HEK293 (cell line): ENCODE measurements at regions not wholly inside any gene's neighbourhood (a gene's known extent, or its start where the extent isn't known, plus 50 kb on each side); places are given as distances from the start of the nearest gene placed in this dataset.

Source experiments
- BCL6B ChIP-seq: fragments of 450-650 bp; formaldehyde crosslinking; IDR thresholded peaks from 2 replicates; pipeline ENCODE4 v1.5.1; 2017; ENCODE audit warnings: missing biosample characterization, missing genetic modification characterization
- KLF1 ChIP-seq: fragments of 450-650 bp; formaldehyde crosslinking; IDR thresholded peaks from 2 replicates; pipeline ENCODE4 v1.5.1; 2016; ENCODE audit warnings: missing biosample characterization, missing genetic modification characterization
- PATZ1 ChIP-seq: fragments of 450-650 bp; formaldehyde crosslinking; IDR thresholded peaks from 2 replicates; pipeline ENCODE4 v1.5.1; 2016; ENCODE audit warnings: missing biosample characterization, missing genetic modification characterization
- PRDM4 ChIP-seq: fragments of 450-650 bp; formaldehyde crosslinking; IDR thresholded peaks from 2 replicates; pipeline ENCODE4 v1.5.1; 2017; ENCODE audit warnings: missing biosample characterization, missing genetic modification characterization
- ZBTB1 ChIP-seq: fragments of 450-650 bp; formaldehyde crosslinking; IDR thresholded peaks from 2 replicates; pipeline ENCODE4 v1.5.1; 2016; ENCODE audit warnings: missing biosample characterization, missing genetic modification characterization
- ZBTB17 ChIP-seq: fragments of 450-650 bp; formaldehyde crosslinking; IDR thresholded peaks from 2 replicates; pipeline ENCODE4 v1.5.1; 2016; ENCODE audit warnings: missing biosample characterization, missing genetic modification characterization
- ZIC2 ChIP-seq: fragments of 450-650 bp; formaldehyde crosslinking; IDR thresholded peaks from 2 replicates; pipeline ENCODE4 v1.5.1; 2016; ENCODE audit warnings: missing biosample characterization, missing genetic modification characterization
- ZNF18 ChIP-seq: fragments of 450-650 bp; formaldehyde crosslinking; IDR thresholded peaks from 2 replicates; pipeline ENCODE4 v1.5.1; 2016; ENCODE audit warnings: missing biosample characterization, missing genetic modification characterization
- ZNF274 ChIP-seq, 2 experiments: fragments of 200-500 bp in 1 of 2; fragments of 450-650 bp in 1 of 2; sonication (Bioruptor generic) in 1 of 2; formaldehyde crosslinking in 1 of 2; IDR thresholded peaks; 2 replicates each; pipeline versions ENCODE4 v1.5.1 to v1.6.1; 2014 to 2016; ENCODE audit warnings: borderline replicate concordance in 1 of 2, inconsistent platforms in 1 of 2, low read length in 1 of 2, missing biosample characterization in 1 of 2, missing genetic modification characterization in 1 of 2
- ZNF335 ChIP-seq: fragments of 450-650 bp; formaldehyde crosslinking; conservative IDR thresholded peaks from 2 replicates; pipeline ENCODE4 v1.5.1; 2016; ENCODE audit warnings: missing biosample characterization, missing genetic modification characterization
- ZNF426 ChIP-seq: fragments of 450-650 bp; formaldehyde crosslinking; IDR thresholded peaks from 2 replicates; pipeline ENCODE4 v1.5.1; 2017; ENCODE audit warnings: missing biosample characterization, missing genetic modification characterization, mild to moderate bottlenecking, inconsistent platforms, moderate library complexity
- ZNF449 ChIP-seq: fragments of 450-650 bp; formaldehyde crosslinking; IDR thresholded peaks from 2 replicates; pipeline ENCODE4 v1.5.1; 2017; ENCODE audit warnings: missing biosample characterization, mild to moderate bottlenecking, missing genetic modification characterization, moderate library complexity
- ZNF530 ChIP-seq: fragments of 450-650 bp; formaldehyde crosslinking; IDR thresholded peaks from 2 replicates; pipeline ENCODE4 v1.5.1; 2016; ENCODE audit warnings: low read depth, missing biosample characterization, missing genetic modification characterization
- ZNF544 ChIP-seq: fragments of 450-650 bp; formaldehyde crosslinking; IDR thresholded peaks from 2 replicates; pipeline ENCODE4 v1.5.0; 2017; ENCODE audit warnings: missing biosample characterization, missing genetic modification characterization
- ZNF777 ChIP-seq: fragments of 450-650 bp; formaldehyde crosslinking; IDR thresholded peaks from 2 replicates; pipeline ENCODE4 v1.5.1; 2017; ENCODE audit warnings: missing biosample characterization, missing genetic modification characterization, borderline replicate concordance
- TF ChIP-seq, protein P1 (sequence below): fragments of 450-650 bp; formaldehyde crosslinking; IDR thresholded peaks from 2 replicates; pipeline ENCODE4 v1.5.1; 2016; ENCODE audit warnings: missing biosample characterization, missing genetic modification characterization
- TF ChIP-seq, protein P2 (sequence below): fragments of 450-650 bp; formaldehyde crosslinking; IDR thresholded peaks from 2 replicates; pipeline ENCODE4 v1.5.1; 2016; ENCODE audit warnings: missing biosample characterization, missing genetic modification characterization
- TF ChIP-seq, protein P3 (sequence below): fragments of 450-650 bp; formaldehyde crosslinking; IDR thresholded peaks from 2 replicates; pipeline ENCODE4 v1.5.1; 2016; ENCODE audit warnings: missing biosample characterization, missing genetic modification characterization
- TF ChIP-seq, protein P4 (sequence below): fragments of 450-650 bp; formaldehyde crosslinking; IDR thresholded peaks from 2 replicates; pipeline ENCODE4 v1.5.1; 2016; ENCODE audit warnings: missing biosample characterization, missing genetic modification characterization

DNA sequence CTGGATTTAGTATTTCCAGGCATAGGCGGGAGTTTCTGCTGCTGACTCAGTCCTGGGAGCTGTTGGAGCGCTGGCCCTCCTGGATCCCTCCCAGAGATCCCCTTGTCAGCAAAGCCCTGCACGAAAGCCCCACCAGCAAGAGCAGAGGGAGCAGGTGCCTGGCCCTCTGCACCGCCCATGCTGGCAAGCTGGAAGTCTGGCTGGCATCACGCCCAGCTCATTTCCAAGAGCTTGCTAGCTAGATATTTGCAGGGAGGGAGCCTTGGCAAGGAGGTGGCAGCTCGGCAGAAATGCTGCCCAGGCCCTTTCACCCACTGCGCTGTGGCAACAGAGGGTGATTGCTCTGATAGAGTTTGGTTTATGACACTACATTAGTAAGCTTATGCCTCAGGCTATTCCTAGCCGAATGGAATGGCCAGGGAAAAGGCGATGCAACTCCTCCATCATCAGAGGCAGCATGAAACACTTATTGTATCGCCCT is 193.9 kb downstream of the EMP1 start (continued):
- TF ChIP-seq PATZ1 (tag by site-specific recombination) = 0 out of 2 replicates have a peak, but pooled peaks have one; percentile 27
- TF ChIP-seq ZNF777 (tag by site-specific recombination) = no peak
- peak; percentile 10; the same call in 1 of the 2 replicates for TF ChIP-seq ZIC2 (tag by site-specific recombination)
- TF ChIP-seq ZNF335 (tag by site-specific recombination) = peak; percentile 49
- TF ChIP-seq ZBTB1 (tag by site-specific recombination) = no peak
- TF ChIP-seq ZNF530 (tag by site-specific recombination) = no peak
- TF ChIP-seq BCL6B = no peak
- TF ChIP-seq ZNF544 (tag by site-specific recombination) = no peak
- 0 out of 2 replicates have a peak, but pooled peaks have one; percentile 25 for TF ChIP-seq KLF1
- TF ChIP-seq, protein P1, sequence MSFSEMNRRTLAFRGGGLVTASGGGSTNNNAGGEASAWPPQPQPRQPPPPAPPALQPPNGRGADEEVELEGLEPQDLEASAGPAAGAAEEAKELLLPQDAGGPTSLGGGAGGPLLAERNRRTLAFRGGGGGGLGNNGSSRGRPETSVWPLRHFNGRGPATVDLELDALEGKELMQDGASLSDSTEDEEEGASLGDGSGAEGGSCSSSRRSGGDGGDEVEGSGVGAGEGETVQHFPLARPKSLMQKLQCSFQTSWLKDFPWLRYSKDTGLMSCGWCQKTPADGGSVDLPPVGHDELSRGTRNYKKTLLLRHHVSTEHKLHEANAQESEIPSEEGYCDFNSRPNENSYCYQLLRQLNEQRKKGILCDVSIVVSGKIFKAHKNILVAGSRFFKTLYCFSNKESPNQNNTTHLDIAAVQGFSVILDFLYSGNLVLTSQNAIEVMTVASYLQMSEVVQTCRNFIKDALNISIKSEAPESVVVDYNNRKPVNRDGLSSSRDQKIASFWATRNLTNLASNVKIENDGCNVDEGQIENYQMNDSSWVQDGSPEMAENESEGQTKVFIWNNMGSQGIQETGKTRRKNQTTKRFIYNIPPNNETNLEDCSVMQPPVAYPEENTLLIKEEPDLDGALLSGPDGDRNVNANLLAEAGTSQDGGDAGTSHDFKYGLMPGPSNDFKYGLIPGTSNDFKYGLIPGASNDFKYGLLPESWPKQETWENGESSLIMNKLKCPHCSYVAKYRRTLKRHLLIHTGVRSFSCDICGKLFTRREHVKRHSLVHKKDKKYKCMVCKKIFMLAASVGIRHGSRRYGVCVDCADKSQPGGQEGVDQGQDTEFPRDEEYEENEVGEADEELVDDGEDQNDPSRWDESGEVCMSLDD (tag by site-specific recombination) = no peak
- TF ChIP-seq ZNF449 (tag by site-specific recombination) = peak; percentile 80
- no peak for TF ChIP-seq ZNF274 (IDR thresholded peaks at IDR 0.05; ENCODE audit: low read length)
- no peak for TF ChIP-seq ZNF274 (tag by site-specific recombination; IDR thresholded peaks at IDR 0.05; ENCODE audit: borderline replicate concordance)
- TF ChIP-seq, protein P2, sequence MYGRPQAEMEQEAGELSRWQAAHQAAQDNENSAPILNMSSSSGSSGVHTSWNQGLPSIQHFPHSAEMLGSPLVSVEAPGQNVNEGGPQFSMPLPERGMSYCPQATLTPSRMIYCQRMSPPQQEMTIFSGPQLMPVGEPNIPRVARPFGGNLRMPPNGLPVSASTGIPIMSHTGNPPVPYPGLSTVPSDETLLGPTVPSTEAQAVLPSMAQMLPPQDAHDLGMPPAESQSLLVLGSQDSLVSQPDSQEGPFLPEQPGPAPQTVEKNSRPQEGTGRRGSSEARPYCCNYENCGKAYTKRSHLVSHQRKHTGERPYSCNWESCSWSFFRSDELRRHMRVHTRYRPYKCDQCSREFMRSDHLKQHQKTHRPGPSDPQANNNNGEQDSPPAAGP (tag by site-specific recombination) = 0 out of 2 replicates have a peak, but pooled peaks have one; percentile 37
- TF ChIP-seq ZNF18 = no peak
- TF ChIP-seq ZBTB17 (tag by site-specific recombination) = peak; percentile 36; the same call in 1 of the 2 replicates
- no peak for TF ChIP-seq ZNF426
- TF ChIP-seq, protein P3, sequence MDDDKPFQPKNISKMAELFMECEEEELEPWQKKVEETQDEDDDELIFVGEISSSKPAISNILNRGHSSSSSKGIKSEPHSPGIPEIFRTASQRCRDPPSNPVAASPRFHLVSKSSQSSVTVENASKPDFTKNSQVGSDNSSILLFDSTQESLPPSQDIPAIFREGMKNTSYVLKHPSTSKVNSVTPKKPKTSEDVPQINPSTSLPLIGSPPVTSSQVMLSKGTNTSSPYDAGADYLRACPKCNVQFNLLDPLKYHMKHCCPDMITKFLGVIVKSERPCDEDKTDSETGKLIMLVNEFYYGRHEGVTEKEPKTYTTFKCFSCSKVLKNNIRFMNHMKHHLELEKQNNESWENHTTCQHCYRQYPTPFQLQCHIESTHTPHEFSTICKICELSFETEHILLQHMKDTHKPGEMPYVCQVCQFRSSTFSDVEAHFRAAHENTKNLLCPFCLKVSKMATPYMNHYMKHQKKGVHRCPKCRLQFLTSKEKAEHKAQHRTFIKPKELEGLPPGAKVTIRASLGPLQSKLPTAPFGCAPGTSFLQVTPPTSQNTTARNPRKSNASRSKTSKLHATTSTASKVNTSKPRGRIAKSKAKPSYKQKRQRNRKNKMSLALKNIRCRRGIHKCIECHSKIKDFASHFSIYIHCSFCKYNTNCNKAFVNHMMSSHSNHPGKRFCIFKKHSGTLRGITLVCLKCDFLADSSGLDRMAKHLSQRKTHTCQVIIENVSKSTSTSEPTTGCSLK (tag by site-specific recombination) = no peak
- no peak for TF ChIP-seq PRDM4 (tag by site-specific recombination)
- TF ChIP-seq, protein P4, sequence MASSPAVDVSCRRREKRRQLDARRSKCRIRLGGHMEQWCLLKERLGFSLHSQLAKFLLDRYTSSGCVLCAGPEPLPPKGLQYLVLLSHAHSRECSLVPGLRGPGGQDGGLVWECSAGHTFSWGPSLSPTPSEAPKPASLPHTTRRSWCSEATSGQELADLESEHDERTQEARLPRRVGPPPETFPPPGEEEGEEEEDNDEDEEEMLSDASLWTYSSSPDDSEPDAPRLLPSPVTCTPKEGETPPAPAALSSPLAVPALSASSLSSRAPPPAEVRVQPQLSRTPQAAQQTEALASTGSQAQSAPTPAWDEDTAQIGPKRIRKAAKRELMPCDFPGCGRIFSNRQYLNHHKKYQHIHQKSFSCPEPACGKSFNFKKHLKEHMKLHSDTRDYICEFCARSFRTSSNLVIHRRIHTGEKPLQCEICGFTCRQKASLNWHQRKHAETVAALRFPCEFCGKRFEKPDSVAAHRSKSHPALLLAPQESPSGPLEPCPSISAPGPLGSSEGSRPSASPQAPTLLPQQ (tag by site-specific recombination) = no peak
